Left ventricle myocardium inferior (tissue), 1 donor: ENCODE measurements at regions not wholly inside any gene's neighbourhood (a gene's known extent, or its start where the extent isn't known, plus 50 kb on each side); places are given as distances from the start of the nearest gene placed in this dataset.

Experiments used
- DNase-seq: peaks from one replicate; pipeline ENCODE4 v3.0.0-alpha.2; 2020
- H3K27ac ChIP-seq: fragments of 200-600 bp; replicated peaks from 2 replicates; pipeline ENCODE4 v1.8.0; 2021
- H3K27me3 ChIP-seq: fragments of 200-600 bp; 2 replicates; pipeline ENCODE4 v1.8.0; 2021; ENCODE audit warnings: low read depth
- H3K36me3 ChIP-seq: fragments of 200-600 bp; 2 replicates; pipeline ENCODE4 v1.8.0; 2021
- H3K4me1 ChIP-seq: fragments of 200-600 bp; 2 replicates; pipeline ENCODE4 v1.8.0; 2021
- H3K4me3 ChIP-seq: fragments of 200-600 bp; 2 replicates; pipeline ENCODE4 v1.8.0; 2021; ENCODE audit warnings: mild to moderate bottlenecking, moderate library complexity
- H3K9me3 ChIP-seq: fragments of 200-600 bp; replicated peaks from 2 replicates; pipeline ENCODE4 v1.8.0; 2021
- CTCF ChIP-seq: fragments of 200-600 bp; IDR thresholded peaks from 2 replicates; pipeline ENCODE4 v1.8.0; 2021; ENCODE audit warnings: antibody characterized with exemption, mild to moderate bottlenecking, borderline replicate concordance
- intact Hi-C: fragments of 100-400 bp; cut with micrococcal nuclease; formaldehyde crosslinking; loops from one replicate; pipeline ENCODE4 v1.11.0; 2022
- donor health status: DM: no; HTN: yes; CAD: no; lungs with severe emphysema.

- intact Hi-C loops, result no loop called here
- no peak overlapping the region for H3K27ac ChIP-seq
- H3K4me3 ChIP-seq, result no peak overlapping the region
- DNase-seq, result no peak
- no peaks in the 10 kb centered on the region for H3K27me3 ChIP-seq
- no peaks in the 10 kb centered on the region for H3K36me3 ChIP-seq
- peaks cover 30% of the 10 kb centered on the region for H3K9me3 ChIP-seq
- TF ChIP-seq CTCF, result no peak
- no peaks in the 10 kb centered on the region for H3K4me1 ChIP-seq
These were observed 869.2 kb downstream of the BCL11A start for GRCh38 chr2:59684116-59684770.

GRCh38 chr2:59680863-59681262 is 872.6 kb downstream of the BCL11A start:
- no peak overlapping the region for H3K4me3 ChIP-seq
- H3K36me3 ChIP-seq, result no peaks in the 10 kb centered on the region
- H3K27me3 ChIP-seq, result no peaks in the 10 kb centered on the region
- no peaks in the 10 kb centered on the region for H3K4me1 ChIP-seq
- intact Hi-C loops, result no loop called here
- peak; percentile 18 for DNase-seq
- no peak for TF ChIP-seq CTCF
- peaks cover 30% of the 10 kb centered on the region for H3K9me3 ChIP-seq
- no peak overlapping the region for H3K27ac ChIP-seq

GRCh38 chr2:59677158-59677557 is 876.3 kb downstream of the BCL11A start:
- H3K36me3 ChIP-seq, result no peaks in the 10 kb centered on the region
- intact Hi-C loops, result no loop called here
- H3K9me3 ChIP-seq, result peaks cover 24% of the 10 kb centered on the region
- DNase-seq, result no peak
- no peak overlapping the region for H3K4me3 ChIP-seq
- H3K4me1 ChIP-seq, result no peaks in the 10 kb centered on the region
- H3K27me3 ChIP-seq, result no peaks in the 10 kb centered on the region
- TF ChIP-seq CTCF, result no peak
- no peak overlapping the region for H3K27ac ChIP-seq

GRCh38 chr2:59674100-59674499 is 879.4 kb downstream of the BCL11A start:
- intact Hi-C loops, result no loop called here
- DNase-seq, result no peak
- Histone ChIP-seq H3K27me3 (no peaks in the 10 kb centered on the region), H3K4me3 (no peak overlapping the region), H3K36me3 (no peaks in the 10 kb centered on the region), H3K4me1 (no peaks in the 10 kb centered on the region), H3K9me3 (no peaks in the 10 kb centered on the region), H3K27ac (no peak overlapping the region)
- no peak for TF ChIP-seq CTCF

- H3K4me1 ChIP-seq, result no peaks in the 10 kb centered on the region
- H3K27ac ChIP-seq, result no peak overlapping the region
- H3K4me3 ChIP-seq, result no peak overlapping the region
- DNase-seq, result no peak
- no peaks in the 10 kb centered on the region for H3K36me3 ChIP-seq
- no peak for TF ChIP-seq CTCF
- H3K9me3 ChIP-seq, result no peaks in the 10 kb centered on the region
- H3K27me3 ChIP-seq, result no peaks in the 10 kb centered on the region
- intact Hi-C loops, result no loop called here
These were observed 888.4 kb downstream of the BCL11A start for GRCh38 chr2:59665021-59665420.
